ENCODE measurements at regions not wholly inside any gene's neighbourhood (a gene's known extent, or its start where the extent isn't known, plus 50 kb on each side); places are given as distances from the start of the nearest gene placed in this dataset.

- H3K9me3 ChIP-seq (ENCODE audit: control insufficient read depth, insufficient read depth, low read length) = no peaks in the 10 kb centered on the region
- H3K4me2 ChIP-seq (ENCODE audit: low read length) = no peak overlapping the region
- H3K27ac ChIP-seq (ENCODE audit: low read depth, low read length) = no peak overlapping the region
- H3F3A ChIP-seq (ENCODE audit: control insufficient read depth, insufficient read depth) = no peaks in the 10 kb centered on the region
- no peaks in the 10 kb centered on the region for H3K4me1 ChIP-seq (ENCODE audit: control insufficient read depth, low read length)
- TF ChIP-seq EZH2phosphoT487 (IDR thresholded peaks at IDR 0.05; ENCODE audit: borderline replicate concordance, low read length) (no peak), CTCF (IDR thresholded peaks at IDR 0.05; ENCODE audit: low read depth, low read length, poor library complexity, severe bottlenecking) (no peak)
- no peaks in the 10 kb centered on the region for H3K79me2 ChIP-seq (ENCODE audit: control insufficient read depth, low read length)
- H4K20me1 ChIP-seq (ENCODE audit: control insufficient read depth, insufficient read depth, low read depth, low read length) = no peaks in the 10 kb centered on the region
- H3K36me3 ChIP-seq (ENCODE audit: control insufficient read depth, low read length) = no peaks in the 10 kb centered on the region
- H3K27me3 ChIP-seq (ENCODE audit: control insufficient read depth, low read length) = peaks cover 2% of the 10 kb centered on the region; the same call in 1 of the 2 replicates
- no peaks in the 10 kb centered on the region for H3K9me2 ChIP-seq (replicated peaks; ENCODE audit: control insufficient read depth, low read length)
- no peak overlapping the region for H3K4me3 ChIP-seq (ENCODE audit: low read length)
Measured at GRCh38 chr4:27173280-27173679, 312.6 kb downstream of the STIM2 start.

GRCh38 chr4:27176400-27176799, 315.8 kb downstream of the STIM2 start:
- Histone ChIP-seq H3K27me3 (ENCODE audit: control insufficient read depth, low read length) (peaks cover 2% of the 10 kb centered on the region; the same call in 1 of the 2 replicates), H3K36me3 (ENCODE audit: control insufficient read depth, low read length) (no peaks in the 10 kb centered on the region), H4K20me1 (ENCODE audit: control insufficient read depth, insufficient read depth, low read depth, low read length) (no peaks in the 10 kb centered on the region), H3K9me2 (replicated peaks; ENCODE audit: control insufficient read depth, low read length) (no peaks in the 10 kb centered on the region), H3F3A (ENCODE audit: control insufficient read depth, insufficient read depth) (no peaks in the 10 kb centered on the region), H3K4me2 (ENCODE audit: low read length) (no peak overlapping the region), H3K79me2 (ENCODE audit: control insufficient read depth, low read length) (no peaks in the 10 kb centered on the region), H3K27ac (ENCODE audit: low read depth, low read length) (no peak overlapping the region), H3K4me1 (ENCODE audit: control insufficient read depth, low read length) (no peaks in the 10 kb centered on the region), H3K9me3 (ENCODE audit: control insufficient read depth, insufficient read depth, low read length) (no peaks in the 10 kb centered on the region), H3K4me3 (ENCODE audit: low read length) (no peak overlapping the region)
- TF ChIP-seq EZH2phosphoT487 (IDR thresholded peaks at IDR 0.05; ENCODE audit: borderline replicate concordance, low read length) (no peak), CTCF (IDR thresholded peaks at IDR 0.05; ENCODE audit: low read depth, low read length, poor library complexity, severe bottlenecking) (peak; percentile 29)

GRCh38 chr4:27176881-27177280, 316.2 kb downstream of the STIM2 start:
- H3K27me3 ChIP-seq (ENCODE audit: control insufficient read depth, low read length) = peaks cover 2% of the 10 kb centered on the region; the same call in 1 of the 2 replicates
- H3K4me3 ChIP-seq (ENCODE audit: low read length) = no peak overlapping the region
- no peaks in the 10 kb centered on the region for H3F3A ChIP-seq (ENCODE audit: control insufficient read depth, insufficient read depth)
- no peaks in the 10 kb centered on the region for H3K79me2 ChIP-seq (ENCODE audit: control insufficient read depth, low read length)
- TF ChIP-seq EZH2phosphoT487 (IDR thresholded peaks at IDR 0.05; ENCODE audit: borderline replicate concordance, low read length) = no peak
- TF ChIP-seq CTCF (IDR thresholded peaks at IDR 0.05; ENCODE audit: low read depth, low read length, poor library complexity, severe bottlenecking) = no peak
- no peaks in the 10 kb centered on the region for H3K36me3 ChIP-seq (ENCODE audit: control insufficient read depth, low read length)
- H3K27ac ChIP-seq (ENCODE audit: low read depth, low read length) = no peak overlapping the region
- no peaks in the 10 kb centered on the region for H4K20me1 ChIP-seq (ENCODE audit: control insufficient read depth, insufficient read depth, low read depth, low read length)
- H3K4me2 ChIP-seq (ENCODE audit: low read length) = no peak overlapping the region
- H3K9me3 ChIP-seq (ENCODE audit: control insufficient read depth, insufficient read depth, low read length) = no peaks in the 10 kb centered on the region
- no peaks in the 10 kb centered on the region for H3K9me2 ChIP-seq (replicated peaks; ENCODE audit: control insufficient read depth, low read length)
- no peaks in the 10 kb centered on the region for H3K4me1 ChIP-seq (ENCODE audit: control insufficient read depth, low read length)

All from DOHH2 (cell line).